Heart left ventricle (tissue), 16 donors: ENCODE measurements at regions not wholly inside any gene's neighbourhood (a gene's known extent, or its start where the extent isn't known, plus 50 kb on each side); places are given as distances from the start of the nearest gene placed in this dataset.

Experiments
- ATAC-seq, 4 donors: fragments of 200-7000 bp; cut with Tn5 transposase; one replicate each; pipeline ENCODE4 v1.9.1; 2020 to 2022; ENCODE audit warnings: moderate library complexity in 4 of 4, mild to moderate bottlenecking in 3 of 4, moderate number of reproducible peaks in 1 of 4
- DNase-seq, 5 donors: peaks; one replicate each; pipeline ENCODE4 v3.0.0-alpha.2; 2020
- H3K27ac ChIP-seq, 12 donors: fragments of 200-600 bp; sonication (generic) in 4 of 12; one replicate each; pipeline versions ENCODE4 v1.5.0 to v1.8.0; 2016 to 2022; ENCODE audit warnings: mild to moderate bottlenecking in 2 of 12
- H3K27me3 ChIP-seq, 9 donors: fragments of 200-600 bp; sonication (generic) in 2 of 9; one replicate each; pipeline versions ENCODE4 v1.5.1 to v1.8.0; 2016 to 2022; ENCODE audit warnings: mild to moderate bottlenecking in 3 of 9
- H3K36me3 ChIP-seq, 9 donors: fragments of 200-600 bp; sonication (generic) in 2 of 9; one replicate each; pipeline versions ENCODE4 v1.5.0 to v1.8.0; 2018 to 2022; ENCODE audit warnings: mild to moderate bottlenecking in 2 of 9
- H3K4me1 ChIP-seq, 12 donors: fragments of 200-600 bp; sonication (generic) in 4 of 12; one replicate each; pipeline versions ENCODE4 v1.5.0 to v1.8.0; 2016 to 2022; ENCODE audit warnings: mild to moderate bottlenecking in 3 of 12
- H3K4me3 ChIP-seq, 12 donors: fragments of 200-600 bp; sonication (generic) in 4 of 12; one replicate each; pipeline versions ENCODE4 v1.5.0 to v1.8.0; 2017 to 2022; ENCODE audit warnings: mild to moderate bottlenecking in 9 of 12, moderate library complexity in 4 of 12
- H3K9me3 ChIP-seq, 12 donors: fragments of 200-600 bp; sonication (generic) in 4 of 12; one replicate each; pipeline versions ENCODE4 v1.5.0 to v1.8.0; 2016 to 2022; ENCODE audit warnings: mild to moderate bottlenecking in 1 of 12
- POLR2A ChIP-seq, 2 donors: fragments of 450-650 bp; IDR thresholded peaks; one replicate each; pipeline ENCODE4 v1.6.1; 2017; ENCODE audit warnings: antibody characterized with exemption in 2 of 2, mild to moderate bottlenecking in 2 of 2, moderate library complexity in 2 of 2
- WGBS, 4 donors: extraction: QIAGEN DNeasy Blood & Tissue Kit in 2 of 4; methylation state at CpG; one replicate each; pipeline versions ENCODE4 v1.1.5 to v1.1.7; 2013 to 2018; 5-methylcytosine and 5-hydroxymethylcytosine counted together
- intact Hi-C, 10 donors: fragments of 100-400 bp; cut with DNase I; formaldehyde crosslinking; loops; one replicate each; pipeline versions ENCODE4 v1.11.1 to v1.14.2; 2022
- TF ChIP-seq, protein P1 (sequence below), 12 donors: fragments of 200-600 bp; sonication (generic) in 4 of 12; IDR thresholded peaks; one replicate each; pipeline versions ENCODE4 v1.5.0 to v1.8.0; 2018 to 2022; ENCODE audit warnings: antibody characterized with exemption in 12 of 12, mild to moderate bottlenecking in 5 of 12
- donor health status: ischemic (EF 13 %, LVEDD 7.1; RV severe dilation, severe dysfunction).
- donor health status: healthy with polysubstance abuse.
- donor health status: DM: no; HTN: yes; CAD: no.
- donor health status: DM: no; HTN: no; CAD: no.
- donor health status: ischemic (EF 25% LVEDD 6.9; RV normal size, moderate dysfunction).
- donor health status: ischemic (EF 25% LVEDD 5.7; RV mildly dilated, moderate dysfunction).
- donor health status: healthy.
- donor health status: DM: yes; HTN: yes; CAD: no.
- donor health status: ischemic (EF 35%, LVEDD 5.7; RV mildly dilated, moderate dysfunction).
- donor health status: nonischemic (EF 11% LVEDD 7.7; RV severe dilation, severe dysfunction).
- donor health status: DM: yes; HTN: yes; CAD: no.
- donor health status: PGD.
- donor health status: ischemic (EF 29% LVEDD 5.4; RV normal size, mild dysfunction).
- donor health status: nonischemic (EF 23%, LVEDD 6.1; RV moderate dilation, normal function).

DNA sequence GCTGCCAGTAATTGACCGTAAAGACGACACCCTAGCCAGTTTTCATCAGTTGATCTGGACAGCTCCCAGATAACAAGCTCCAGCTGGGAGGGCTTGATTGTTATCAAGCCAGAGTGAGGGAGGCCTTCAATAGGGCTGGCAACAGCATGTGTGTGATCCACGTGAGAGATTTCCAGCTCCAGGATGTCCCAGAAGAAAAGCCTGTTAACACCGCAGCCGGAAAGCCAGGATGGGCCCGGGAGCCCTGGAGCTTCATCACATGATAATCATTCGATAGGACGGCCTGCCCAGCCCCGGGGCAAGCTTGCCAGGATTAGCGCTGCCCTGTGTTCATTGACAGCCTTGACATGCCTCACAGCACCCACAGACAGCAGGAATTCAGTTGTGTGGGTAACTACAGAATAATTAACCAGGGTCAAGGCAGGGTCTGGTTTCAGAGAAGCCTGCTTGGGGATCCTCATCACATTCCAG is 182.5 kb downstream of the C1D start:
- WGBS, 4 donors: 32 to 40% (median 37%) methylated on average over 7 to 10 of the region's 10 CpGs

DNA sequence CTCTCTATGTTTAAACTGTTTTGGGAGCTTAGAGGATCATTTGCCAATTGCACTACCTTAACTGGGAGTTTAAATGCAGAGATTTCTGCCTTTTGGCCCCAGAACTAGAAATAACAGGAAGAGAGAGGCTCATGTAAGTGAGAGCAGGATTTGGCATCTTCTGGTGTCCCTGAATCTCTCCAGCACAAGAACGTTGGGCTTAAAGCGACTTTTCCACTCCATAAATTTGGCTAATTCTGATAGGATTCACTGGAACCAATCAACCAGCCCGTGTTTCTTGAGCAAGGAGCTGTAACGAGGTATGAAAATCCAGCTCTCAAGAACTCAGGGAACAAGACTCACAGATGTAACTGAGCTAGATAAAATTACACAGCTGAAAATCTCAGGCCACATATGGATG is 181.0 kb downstream of the C1D start:
- no peak overlapping the region for H3K27ac ChIP-seq
- 54 to 74% (median 65%) methylated on average over 4 of the region's 4 CpGs for WGBS, 4 donors
- TF ChIP-seq, protein P1, sequence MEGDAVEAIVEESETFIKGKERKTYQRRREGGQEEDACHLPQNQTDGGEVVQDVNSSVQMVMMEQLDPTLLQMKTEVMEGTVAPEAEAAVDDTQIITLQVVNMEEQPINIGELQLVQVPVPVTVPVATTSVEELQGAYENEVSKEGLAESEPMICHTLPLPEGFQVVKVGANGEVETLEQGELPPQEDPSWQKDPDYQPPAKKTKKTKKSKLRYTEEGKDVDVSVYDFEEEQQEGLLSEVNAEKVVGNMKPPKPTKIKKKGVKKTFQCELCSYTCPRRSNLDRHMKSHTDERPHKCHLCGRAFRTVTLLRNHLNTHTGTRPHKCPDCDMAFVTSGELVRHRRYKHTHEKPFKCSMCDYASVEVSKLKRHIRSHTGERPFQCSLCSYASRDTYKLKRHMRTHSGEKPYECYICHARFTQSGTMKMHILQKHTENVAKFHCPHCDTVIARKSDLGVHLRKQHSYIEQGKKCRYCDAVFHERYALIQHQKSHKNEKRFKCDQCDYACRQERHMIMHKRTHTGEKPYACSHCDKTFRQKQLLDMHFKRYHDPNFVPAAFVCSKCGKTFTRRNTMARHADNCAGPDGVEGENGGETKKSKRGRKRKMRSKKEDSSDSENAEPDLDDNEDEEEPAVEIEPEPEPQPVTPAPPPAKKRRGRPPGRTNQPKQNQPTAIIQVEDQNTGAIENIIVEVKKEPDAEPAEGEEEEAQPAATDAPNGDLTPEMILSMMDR (IDR thresholded peaks at IDR 0.05): no peak
- TF ChIP-seq POLR2A (IDR thresholded peaks at IDR 0.05): no peak
- H3K9me3 ChIP-seq: no peaks in the 10 kb centered on the region
- H3K36me3 ChIP-seq: no peaks in the 10 kb centered on the region
- intact Hi-C loops: no loop called here
- no peaks in the 10 kb centered on the region for H3K4me1 ChIP-seq
- DNase-seq: no peak
- no peak for ATAC-seq
- no peak overlapping the region for H3K4me3 ChIP-seq
- H3K27me3 ChIP-seq: peaks cover 0 to 5% (median 0%) of the 10 kb centered on the region in 9 donors

More for the DNA sequence above, 182.5 kb downstream of the C1D start:
- Histone ChIP-seq H3K4me3 (no peak overlapping the region), H3K27ac (no peak overlapping the region), H3K27me3 (peaks cover 0 to 12% (median 0%) of the 10 kb centered on the region in 9 donors), H3K36me3 (no peaks in the 10 kb centered on the region), H3K9me3 (no peaks in the 10 kb centered on the region), H3K4me1 (no peaks in the 10 kb centered on the region)
- TF ChIP-seq, protein P1 (IDR thresholded peaks at IDR 0.05): no peak
- no peak for TF ChIP-seq POLR2A (IDR thresholded peaks at IDR 0.05)
- DNase-seq (no peak), ATAC-seq (no peak)
- intact Hi-C loops: no loop called here

DNA sequence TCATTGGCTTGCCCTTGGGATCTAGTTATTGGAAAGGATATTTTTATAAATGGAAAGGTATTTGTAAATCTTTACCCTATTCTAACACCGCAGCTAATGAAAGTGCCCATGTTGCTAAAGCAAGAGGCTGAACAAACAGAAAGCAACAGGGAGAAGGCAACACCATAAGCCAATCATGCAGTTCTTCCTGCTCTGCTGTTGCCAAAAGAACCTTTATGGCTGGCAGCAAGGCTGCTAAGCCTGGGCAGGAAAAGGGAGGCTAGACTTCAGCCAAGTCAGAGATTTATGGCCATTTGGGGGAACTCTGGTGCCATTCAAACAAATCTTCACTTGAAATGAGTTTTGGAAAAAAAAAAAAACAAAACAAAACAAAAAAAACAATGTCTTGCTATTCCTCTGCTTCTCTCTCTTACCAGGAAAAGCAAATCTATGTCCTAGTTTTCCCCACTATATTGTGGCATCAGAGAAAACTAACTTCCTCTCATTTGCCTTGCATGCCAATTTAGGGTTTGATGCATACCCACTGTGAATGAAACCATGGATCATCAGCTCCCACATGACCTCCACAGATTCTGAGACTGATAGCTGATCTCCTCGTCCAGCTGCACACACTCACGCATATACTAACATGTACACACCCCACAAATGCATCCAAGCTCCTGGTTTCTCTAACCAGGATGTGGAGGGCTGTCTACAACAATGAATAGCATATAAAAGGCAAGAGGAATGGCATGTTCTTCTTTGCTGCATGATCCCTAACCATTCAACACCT is 179.3 kb downstream of the C1D start:
- intact Hi-C loops: no loop called here
- TF ChIP-seq POLR2A (IDR thresholded peaks at IDR 0.05): no peak
- TF ChIP-seq, protein P1 (IDR thresholded peaks at IDR 0.05): no peak
- no peak for ATAC-seq
- no peaks in the 10 kb centered on the region for H3K9me3 ChIP-seq
- 74 to 80% (median 78%) methylated on average over 3 of the region's 3 CpGs for WGBS, 4 donors
- DNase-seq: no peak
- no peaks in the 10 kb centered on the region for H3K27me3 ChIP-seq
- H3K4me3 ChIP-seq: no peak overlapping the region
- H3K27ac ChIP-seq: no peak overlapping the region
- no peaks in the 10 kb centered on the region for H3K4me1 ChIP-seq
- no peaks in the 10 kb centered on the region for H3K36me3 ChIP-seq

DNA sequence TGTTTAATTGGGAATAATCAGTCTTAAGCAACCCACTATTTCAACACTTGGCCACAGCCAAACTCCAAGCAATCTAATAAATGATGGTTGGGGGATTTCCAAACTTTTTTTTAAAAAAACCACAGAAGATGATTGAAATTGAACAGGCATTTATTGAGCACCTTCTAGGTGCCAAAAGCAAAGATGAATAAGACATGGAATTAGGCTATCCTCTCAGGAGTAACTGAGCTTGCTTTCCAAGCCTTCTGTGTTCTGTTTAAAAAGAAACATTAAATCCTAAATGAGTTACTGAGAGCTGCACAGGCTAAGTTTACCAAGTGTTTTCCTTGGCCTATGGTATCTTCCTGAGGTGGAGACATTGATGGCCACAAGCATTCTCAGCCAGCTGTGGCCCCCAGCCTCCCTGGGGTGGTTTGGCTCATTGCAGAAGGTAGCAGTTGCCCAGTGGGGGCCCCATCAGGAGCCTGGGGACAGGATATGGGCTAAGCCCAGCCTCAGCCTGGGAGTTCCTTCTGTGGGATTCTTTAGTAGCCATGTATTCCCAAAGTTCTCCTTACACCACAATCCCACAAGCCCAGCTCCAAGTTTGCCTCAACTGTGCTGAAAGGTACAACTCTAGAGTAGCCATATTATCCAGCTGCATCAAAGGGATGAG is 174.3 kb downstream of the C1D start:
- H3K4me1 ChIP-seq: no peaks in the 10 kb centered on the region
- DNase-seq (no peak), ATAC-seq (no peak)
- no peak for TF ChIP-seq POLR2A (IDR thresholded peaks at IDR 0.05)
- TF ChIP-seq, protein P1 (IDR thresholded peaks at IDR 0.05): no peak
- no peak overlapping the region for H3K27ac ChIP-seq
- intact Hi-C loops: no loop called here
- no peaks in the 10 kb centered on the region for H3K9me3 ChIP-seq
- no peak overlapping the region for H3K4me3 ChIP-seq
- H3K36me3 ChIP-seq: no peaks in the 10 kb centered on the region
- H3K27me3 ChIP-seq: no peaks in the 10 kb centered on the region
